C4-2B (cell line): ENCODE measurements at regions not wholly inside any gene's neighbourhood (a gene's known extent, or its start where the extent isn't known, plus 50 kb on each side); places are given as distances from the start of the nearest gene placed in this dataset.

Source experiments
- CTCF ChIP-seq: fragments of 450-650 bp; conservative IDR thresholded peaks from 2 replicates; pipeline ENCODE4 v1.5.1; 2017; ENCODE audit warnings: mild to moderate bottlenecking
- ZFX ChIP-seq: fragments of 450-650 bp; IDR thresholded peaks from 2 replicates; pipeline ENCODE4 v1.6.1; 2017

GRCh38 chr17:52756746-52757145, 598.2 kb upstream of the CA10 start:
- TF ChIP-seq CTCF (no peak), ZFX (no peak)
